Renal cortical epithelial cell (primary cell): ENCODE measurements at regions not wholly inside any gene's neighbourhood (a gene's known extent, or its start where the extent isn't known, plus 50 kb on each side); places are given as distances from the start of the nearest gene placed in this dataset.
"Not testable (repeated sequence)": the region's sequence is repeated elsewhere in the genome, so short reads cannot be mapped to it uniquely, and the experiment has no call there.

Experiments used
- DNase-seq: peaks from one replicate; pipeline ENCODE4 v3.0.0-alpha.2; 2011; ENCODE audit warnings: low read depth

DNA sequence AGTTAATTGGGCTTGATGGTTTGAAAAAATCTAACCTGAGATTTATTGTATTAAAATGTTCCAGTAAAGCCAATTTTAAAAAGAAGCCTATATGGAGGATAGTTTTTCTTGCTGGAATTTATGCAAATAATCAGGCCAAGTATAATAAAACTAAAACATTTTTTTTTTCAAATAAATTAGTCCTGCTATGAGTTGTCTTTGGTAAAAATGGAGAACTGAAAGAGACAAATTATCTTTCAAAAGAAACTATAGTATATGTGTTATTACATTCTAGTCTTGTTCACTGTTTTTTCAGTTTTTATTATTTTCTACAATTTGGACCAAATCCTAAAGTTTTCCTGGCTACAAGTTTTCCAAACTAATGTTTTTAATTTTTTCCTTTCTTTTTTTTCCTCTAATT is 468.9 kb downstream of the UQCRFS1 start:
- no peak for DNase-seq

GRCh38 chr19:28737021-28737895 is 475.7 kb downstream of the UQCRFS1 start:
- peak; percentile 51 for DNase-seq

GRCh38 chr19:28736528-28736927 is 476.4 kb downstream of the UQCRFS1 start:
- DNase-seq, result no peak

- DNase-seq, result no peak
Measured at GRCh38 chr19:28731577-28731976, 481.4 kb downstream of the UQCRFS1 start.

DNA sequence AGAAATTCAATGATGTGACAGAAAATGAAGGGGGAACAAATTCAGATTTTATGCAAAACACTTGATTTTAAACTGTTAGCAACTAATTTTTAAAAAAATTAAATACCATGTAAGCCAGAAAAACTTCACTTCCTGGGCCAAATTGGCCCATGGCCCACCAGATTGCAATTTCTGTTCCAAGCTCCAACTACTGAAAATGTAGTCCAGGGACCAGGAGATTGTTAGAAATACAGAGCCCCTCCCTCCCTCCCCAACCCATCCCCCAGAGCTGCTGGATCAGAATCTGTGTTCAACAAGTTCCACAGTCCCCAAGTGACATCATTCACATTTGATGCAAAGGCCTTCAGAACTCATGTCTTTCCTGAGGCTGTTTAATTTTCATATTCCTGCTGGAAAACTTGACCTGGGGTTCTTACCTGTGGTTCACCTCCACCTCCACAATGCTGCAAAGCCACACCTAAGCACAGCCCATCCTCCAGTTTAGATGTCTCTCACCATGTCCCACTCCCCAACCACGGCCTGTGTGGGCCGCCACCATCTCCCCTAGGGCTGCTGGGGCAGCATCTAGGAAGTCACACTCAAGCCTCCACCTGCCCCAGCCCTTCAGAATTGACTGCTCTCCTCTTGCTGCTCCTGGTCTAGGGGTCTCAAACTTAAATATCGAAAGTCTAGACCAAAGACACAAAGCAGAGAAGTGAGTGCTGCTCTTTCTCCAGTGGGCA is 482.0 kb downstream of the UQCRFS1 start:
- no peak for DNase-seq

GRCh38 chr19:28727480-28728159 is 485.3 kb downstream of the UQCRFS1 start:
- DNase-seq, result peak; percentile 4

DNA sequence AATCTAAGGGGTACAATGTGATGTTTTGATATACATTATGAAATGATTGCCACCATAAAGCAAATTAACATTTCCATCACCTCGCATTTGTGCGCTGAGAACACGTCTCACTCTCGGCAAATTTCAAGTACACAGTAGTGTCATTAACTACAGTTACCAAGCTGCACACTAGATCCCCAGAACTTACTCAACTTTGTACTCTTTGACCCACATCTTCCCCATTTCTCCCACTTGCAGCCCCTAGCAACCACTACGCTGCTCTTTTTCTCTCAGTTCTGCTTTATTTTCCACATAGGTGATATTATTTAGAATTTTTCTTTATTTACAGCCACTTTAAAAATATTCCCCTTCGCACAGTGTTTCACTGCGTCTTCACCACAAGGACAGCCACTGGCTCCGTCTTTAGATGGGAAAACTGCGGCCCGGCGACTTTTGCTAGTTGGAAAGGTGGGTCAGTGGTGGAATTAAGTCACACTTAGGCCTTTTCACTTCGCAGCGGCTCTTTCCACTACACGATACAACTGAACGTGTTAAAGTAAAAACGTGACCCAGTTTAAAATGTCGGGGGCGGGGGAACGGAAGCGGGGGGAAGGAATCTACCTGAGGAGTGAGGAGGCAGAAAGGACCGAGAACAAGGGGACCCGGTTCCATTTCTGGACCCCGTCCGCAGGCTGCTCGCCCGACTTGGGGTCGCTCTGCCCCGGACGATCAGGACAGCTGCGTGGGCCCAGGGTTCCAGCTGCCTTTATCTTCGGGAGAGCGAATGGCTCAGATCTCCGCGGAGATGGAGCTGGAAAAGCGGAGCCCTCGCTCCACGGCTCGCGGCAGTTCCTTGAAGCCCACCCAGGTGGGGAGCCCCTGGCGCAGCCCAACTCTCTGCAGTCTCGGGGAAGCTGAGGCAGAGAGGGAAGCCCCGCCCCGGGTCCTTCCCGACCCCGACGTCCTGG is 486.1 kb downstream of the UQCRFS1 start:
- DNase-seq, result no peak

DNA sequence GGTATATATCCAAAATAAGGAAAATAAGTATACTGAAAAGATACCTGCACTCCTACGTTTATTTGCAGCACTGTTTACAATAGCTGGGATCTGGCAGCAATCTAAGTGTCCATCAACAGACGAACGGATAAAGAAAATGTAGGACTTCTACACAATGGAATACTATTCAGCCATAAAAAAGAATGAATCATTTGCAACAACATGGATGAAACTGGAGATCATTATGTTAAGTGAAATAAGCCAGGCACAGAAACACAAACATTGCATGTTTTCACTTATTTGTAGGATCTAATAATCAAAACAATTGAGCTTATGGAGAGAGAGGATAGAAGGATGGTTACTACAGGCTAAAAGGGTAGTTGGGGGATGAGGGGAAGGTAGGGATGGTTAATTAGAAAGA is 494.0 kb downstream of the UQCRFS1 start:
- DNase-seq, result no peak

DNA sequence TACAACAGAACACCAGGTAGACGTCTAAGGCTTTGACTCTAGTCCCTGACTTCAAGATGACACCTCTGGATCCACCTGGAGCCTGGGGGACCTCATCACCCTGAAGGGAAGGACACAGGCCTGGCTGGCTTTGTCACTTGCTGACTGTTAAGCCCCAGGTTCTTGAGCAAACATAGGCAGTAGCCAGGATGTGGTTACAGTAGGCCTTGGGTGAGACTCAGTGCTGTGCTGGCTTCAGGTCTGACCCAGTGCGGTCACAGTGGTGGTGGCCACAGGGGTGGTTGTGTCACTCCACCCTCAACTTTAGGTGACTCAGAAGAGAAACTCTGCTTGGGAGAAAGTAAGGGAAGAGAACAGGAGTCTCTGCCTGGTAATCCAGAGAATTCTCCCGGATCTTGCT is 497.8 kb downstream of the UQCRFS1 start:
- DNase-seq, result no peak

GRCh38 chr19:28711411-28711810 is 501.5 kb downstream of the UQCRFS1 start:
- DNase-seq, result no peak

DNA sequence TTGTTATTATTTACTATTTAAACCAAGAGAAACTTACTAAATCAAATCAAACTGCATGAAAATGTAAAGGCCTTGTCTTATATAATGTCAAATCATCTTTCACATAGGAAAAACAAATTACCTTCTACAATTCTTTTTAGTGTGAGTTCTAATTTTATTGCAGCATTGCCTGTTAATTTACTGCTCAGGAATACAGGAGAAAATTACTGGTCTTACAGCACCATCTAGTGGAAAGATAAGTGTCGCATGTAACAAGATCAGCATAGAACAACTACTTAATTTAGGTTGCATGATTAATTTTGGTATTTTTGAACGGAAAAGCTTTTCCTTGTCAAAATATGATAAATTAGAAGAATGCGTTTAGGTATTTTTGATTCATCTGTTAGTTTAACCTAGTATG is 502.7 kb downstream of the UQCRFS1 start:
- DNase-seq, result peak; percentile 81

GRCh38 chr19:28706693-28707092 is 506.3 kb downstream of the UQCRFS1 start:
- DNase-seq, result peak; percentile 39

- DNase-seq, result peak; percentile 93
Measured at GRCh38 chr19:28705008-28705407, 507.9 kb downstream of the UQCRFS1 start.

DNA sequence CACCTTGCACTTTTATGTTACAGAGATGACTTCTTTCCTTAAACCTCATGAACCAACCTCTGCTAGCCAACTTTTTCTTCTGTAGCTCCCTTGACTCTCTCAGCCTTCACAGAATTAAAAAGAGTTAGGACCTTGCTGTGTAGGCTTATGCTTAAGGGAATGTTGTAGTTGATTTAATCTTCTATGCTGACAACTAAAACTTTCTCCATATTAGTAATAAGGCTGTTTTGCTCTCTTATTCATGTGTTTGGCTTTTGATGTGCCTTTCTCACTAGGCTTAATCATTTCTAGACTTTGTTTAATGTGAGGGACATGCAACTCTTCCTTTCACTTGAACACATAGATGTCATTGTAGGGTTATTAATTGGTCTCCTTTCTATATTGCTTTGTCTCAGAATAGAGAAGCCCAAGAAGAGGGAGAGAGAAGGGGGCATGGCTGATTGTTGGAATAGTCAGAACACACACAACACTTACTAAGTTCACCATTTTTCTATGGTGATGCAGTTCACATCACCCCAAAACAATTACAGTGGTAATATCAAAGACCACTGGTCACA is 509.5 kb downstream of the UQCRFS1 start:
- DNase-seq, result no peak

- no peak for DNase-seq
Measured at GRCh38 chr19:28701491-28701890, 511.5 kb downstream of the UQCRFS1 start.

DNA sequence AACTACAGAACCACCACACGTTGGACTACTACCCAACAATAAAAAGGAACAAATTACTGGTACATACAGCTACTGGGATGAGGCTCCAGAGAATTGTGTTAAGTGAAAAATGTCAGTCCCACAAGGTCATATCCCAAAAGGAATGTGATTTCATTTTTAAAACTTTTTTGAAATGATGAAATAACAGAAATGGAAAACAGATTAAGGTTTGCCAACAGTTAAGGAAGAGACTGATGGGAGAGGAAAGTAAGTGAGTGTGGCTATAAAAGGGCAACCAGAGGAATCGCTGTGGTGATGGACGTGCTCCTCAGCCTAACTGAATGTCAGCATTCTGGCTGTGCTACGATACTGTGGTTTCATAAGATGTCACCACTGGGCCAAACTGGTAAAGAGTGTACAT is 512.8 kb downstream of the UQCRFS1 start:
- no peak for DNase-seq

DNA sequence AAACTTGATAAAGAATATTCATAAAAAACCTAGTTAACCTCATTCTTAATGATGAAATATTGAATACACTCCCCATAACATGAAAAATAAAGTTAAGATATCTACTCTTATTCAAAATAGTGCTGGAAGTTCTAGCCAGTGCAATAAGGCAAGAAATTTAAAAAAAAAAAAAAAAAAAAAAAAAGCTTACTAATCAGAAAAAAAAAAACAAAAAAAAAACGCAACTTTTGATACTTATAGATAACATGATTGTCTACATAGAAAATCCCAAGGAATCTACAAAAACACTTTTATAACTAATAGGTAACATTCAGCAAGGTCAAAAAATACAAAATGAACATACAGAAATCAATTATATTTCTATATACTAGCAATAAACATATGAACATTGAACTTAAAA is 515.6 kb downstream of the UQCRFS1 start:
- DNase-seq, result no peak

DNA sequence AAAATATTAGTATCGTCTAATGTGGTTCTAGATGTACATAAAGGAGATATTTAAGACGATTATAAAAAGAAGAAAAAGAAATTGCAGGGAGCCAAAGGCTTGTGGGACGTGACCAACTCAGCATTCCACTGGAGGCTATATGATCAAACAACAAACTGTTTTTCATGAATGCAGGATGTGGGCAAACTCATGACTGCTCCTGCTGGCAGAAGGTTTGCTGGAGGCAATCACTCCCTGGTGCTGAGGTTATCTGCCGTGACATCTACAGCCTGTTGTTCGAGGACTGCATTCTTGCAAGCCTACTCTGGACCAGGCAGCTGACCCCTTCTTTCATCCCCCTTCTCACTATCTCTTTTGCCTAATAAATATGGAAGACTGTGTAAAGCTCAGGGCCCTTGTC is 518.1 kb downstream of the UQCRFS1 start:
- DNase-seq, result no peak

GRCh38 chr19:28691683-28692082 is 521.3 kb downstream of the UQCRFS1 start:
- DNase-seq, result no peak

DNA sequence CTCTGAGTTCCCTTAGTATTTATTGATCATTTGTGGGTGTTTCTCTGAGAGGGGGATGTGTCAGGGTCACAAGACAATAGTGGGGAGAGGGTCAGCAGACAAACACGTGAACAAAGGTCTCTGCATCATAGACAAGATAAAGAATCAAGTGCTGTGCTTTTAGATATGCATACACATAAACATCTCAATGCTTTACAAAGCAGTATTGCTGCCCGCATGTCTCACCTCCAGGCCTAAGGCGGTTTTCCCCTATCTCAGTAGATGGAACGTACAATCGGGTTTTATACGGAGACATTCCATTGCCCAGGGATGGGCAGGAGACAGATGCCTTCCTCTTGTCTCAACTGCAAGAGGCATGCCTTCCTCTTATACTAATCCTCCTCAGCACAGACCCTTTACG is 523.5 kb downstream of the UQCRFS1 start:
- DNase-seq, result not testable (repeated sequence)

DNA sequence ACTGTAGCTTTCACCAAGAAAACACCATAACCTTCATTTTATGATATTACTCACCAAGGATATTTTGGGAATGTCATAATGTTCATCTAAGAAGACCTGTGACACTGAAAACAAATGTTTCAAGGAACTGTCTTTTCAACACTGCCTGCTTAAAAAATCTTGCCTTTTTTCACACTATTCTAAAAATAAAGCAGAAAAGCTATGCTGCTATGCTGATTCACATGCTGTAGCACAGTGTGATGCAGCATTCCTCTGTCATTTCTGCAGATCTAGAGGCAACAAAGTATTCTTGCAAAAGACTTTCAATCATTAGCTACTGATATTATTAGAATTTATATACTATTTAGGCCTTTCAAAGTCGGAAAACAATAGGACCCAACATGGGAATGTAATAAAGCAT is 525.7 kb downstream of the UQCRFS1 start:
- DNase-seq, result no peak
